CD4-positive, alpha-beta T cell (primary cell): ENCODE measurements at regions not wholly inside any gene's neighbourhood (a gene's known extent, or its start where the extent isn't known, plus 50 kb on each side); places are given as distances from the start of the nearest gene placed in this dataset.

Experiments used
- ATAC-seq: fragments of 200-7000 bp; cut with Tn5 transposase; one replicate; pipeline ENCODE4 v1.10.0; 2022; ENCODE audit warnings: mild to moderate bottlenecking; ENCODE audit not compliant: poor library complexity
- CTCF ChIA-PET: fragments of 350-600 bp; sonication (Branson Sonifier 250); formaldehyde crosslinking; loops from one replicate; lab custom pipeline; 2021; ENCODE audit warnings: antibody characterized with exemption, inconsistent platforms; lab: Charles Lee
- POLR2A ChIA-PET: fragments of 350-600 bp; sonication (Branson Sonifier 250); formaldehyde crosslinking; loops from one replicate; lab custom pipeline; 2021; ENCODE audit warnings: antibody characterized with exemption, inconsistent platforms; lab: Charles Lee
- DNase-seq, 14 experiments: peaks; one replicate each; pipeline ENCODE4 v3.0.0-alpha.2; 2013 to 2020; ENCODE audit warnings: mixed read lengths in 2 of 14
- H3K27ac ChIP-seq, 2 donors: one replicate each; pipeline versions ENCODE4 v1.5.1 to v1.7.0; 2013; ENCODE audit warnings: low read length in 2 of 2, low read depth in 1 of 2, mild to moderate bottlenecking in 1 of 2
- H3K27me3 ChIP-seq, 2 experiments: 1 replicate in 1 of 2; 2 replicates in 1 of 2; pipeline versions ENCODE4 v1.6.1 to v1.7.0; 2013; ENCODE audit warnings: low read length in 2 of 2, control low read depth in 1 of 2, mild to moderate bottlenecking in 1 of 2, moderate library complexity in 1 of 2; ENCODE audit not compliant: insufficient read depth in 2 of 2, control insufficient read depth in 1 of 2
- H3K36me3 ChIP-seq: one replicate; pipeline ENCODE4 v1.6.1; 2013; ENCODE audit warnings: low read length, control low read depth; ENCODE audit not compliant: insufficient read depth
- H3K4me1 ChIP-seq: one replicate; pipeline ENCODE4 v1.6.1; 2013; ENCODE audit warnings: low read length, control low read depth; ENCODE audit not compliant: insufficient read depth
- H3K4me3 ChIP-seq: one replicate; pipeline ENCODE4 v1.5.1; 2013; ENCODE audit warnings: mild to moderate bottlenecking, low read length, moderate library complexity
- H3K9me3 ChIP-seq, 2 experiments: 1 replicate in 1 of 2; 2 replicates in 1 of 2; pipeline versions ENCODE4 v1.6.1 to v1.7.0; 2013; ENCODE audit warnings: low read length in 2 of 2, mild to moderate bottlenecking in 2 of 2, control low read depth in 1 of 2, moderate library complexity in 1 of 2; ENCODE audit not compliant: control insufficient read depth in 1 of 2, insufficient read depth in 1 of 2
- H3K27ac Mint-ChIP-seq: one replicate; pipeline ENCODE4 v1.8.0; 2020; ENCODE audit warnings: mixed read lengths
- H3K27me3 Mint-ChIP-seq: one replicate; pipeline ENCODE4 v1.8.0; 2021; ENCODE audit warnings: mixed read lengths
- H3K36me3 Mint-ChIP-seq: one replicate; pipeline ENCODE4 v1.8.0; 2021; ENCODE audit warnings: low read depth, mixed read lengths
- H3K4me1 Mint-ChIP-seq: one replicate; pipeline ENCODE4 v1.8.0; 2021; ENCODE audit warnings: low read depth, mixed read lengths
- H3K4me3 Mint-ChIP-seq: one replicate; pipeline ENCODE4 v1.8.0; 2020; ENCODE audit warnings: mild to moderate bottlenecking, mixed read lengths
- H3K9me3 Mint-ChIP-seq: one replicate; pipeline ENCODE4 v1.8.0; 2020; ENCODE audit warnings: mixed read lengths
- intact Hi-C, 2 experiments: fragments of 100-400 bp; cut with DNase I in 1 of 2; cut with micrococcal nuclease in 1 of 2; formaldehyde crosslinking; loops; one replicate each; pipeline versions ENCODE4 v1.15.1 to v1.9.0; 2023 to 2025; cut with DNase I, micrococcal nuclease
- TF ChIP-seq, protein P1 (sequence below): fragments of 200-600 bp; IDR thresholded peaks from one replicate; pipeline ENCODE4 v1.8.0; 2022; ENCODE audit warnings: antibody characterized with exemption, mild to moderate bottlenecking

DNA sequence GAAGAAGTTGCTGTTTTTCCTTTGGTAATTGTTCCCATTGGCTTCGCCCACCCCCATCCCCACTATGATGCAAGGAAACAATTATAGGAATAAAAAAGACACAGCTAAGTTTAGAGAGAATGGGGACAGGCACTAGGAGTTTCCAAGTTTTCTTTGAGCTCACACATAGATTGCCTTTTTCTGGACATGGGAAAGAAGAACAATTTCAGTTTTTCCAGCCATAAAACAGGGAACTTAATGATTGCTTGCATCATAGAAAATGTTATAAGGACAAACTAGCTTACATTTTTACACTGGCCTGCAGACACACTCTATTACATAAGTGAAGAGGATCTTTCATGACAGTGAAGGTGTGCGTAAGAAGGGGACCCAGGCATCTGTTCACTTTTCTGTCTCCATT lies 142.3 kb upstream of the ZFHX3 start:
- H3K27me3 ChIP-seq, result no peaks in the 10 kb centered on the region
- no peaks in the 10 kb centered on the region for H3K36me3 ChIP-seq
- POLR2A ChIA-PET, result no interaction called here
- Mint-ChIP-seq H3K4me1 (no peaks in the 10 kb centered on the region), H3K9me3 (no peaks in the 10 kb centered on the region), H3K4me3 (no peak overlapping the region), H3K36me3 (no peaks in the 10 kb centered on the region), H3K27ac (no peak overlapping the region), H3K27me3 (no peaks in the 10 kb centered on the region)
- no peaks in the 10 kb centered on the region for H3K4me1 ChIP-seq
- intact Hi-C loops, result loop anchor here in 1 of 2 experiments (10.0 kb wide), 1 partner anchor 685 kb away; no protein-coding TSS in a partner anchor
- CTCF ChIA-PET, result no interaction called here
- H3K27ac ChIP-seq, result no peak overlapping the region
- TF ChIP-seq, protein P1, sequence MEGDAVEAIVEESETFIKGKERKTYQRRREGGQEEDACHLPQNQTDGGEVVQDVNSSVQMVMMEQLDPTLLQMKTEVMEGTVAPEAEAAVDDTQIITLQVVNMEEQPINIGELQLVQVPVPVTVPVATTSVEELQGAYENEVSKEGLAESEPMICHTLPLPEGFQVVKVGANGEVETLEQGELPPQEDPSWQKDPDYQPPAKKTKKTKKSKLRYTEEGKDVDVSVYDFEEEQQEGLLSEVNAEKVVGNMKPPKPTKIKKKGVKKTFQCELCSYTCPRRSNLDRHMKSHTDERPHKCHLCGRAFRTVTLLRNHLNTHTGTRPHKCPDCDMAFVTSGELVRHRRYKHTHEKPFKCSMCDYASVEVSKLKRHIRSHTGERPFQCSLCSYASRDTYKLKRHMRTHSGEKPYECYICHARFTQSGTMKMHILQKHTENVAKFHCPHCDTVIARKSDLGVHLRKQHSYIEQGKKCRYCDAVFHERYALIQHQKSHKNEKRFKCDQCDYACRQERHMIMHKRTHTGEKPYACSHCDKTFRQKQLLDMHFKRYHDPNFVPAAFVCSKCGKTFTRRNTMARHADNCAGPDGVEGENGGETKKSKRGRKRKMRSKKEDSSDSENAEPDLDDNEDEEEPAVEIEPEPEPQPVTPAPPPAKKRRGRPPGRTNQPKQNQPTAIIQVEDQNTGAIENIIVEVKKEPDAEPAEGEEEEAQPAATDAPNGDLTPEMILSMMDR, result no peak
- peaks cover 0 to 12% of the 10 kb centered on the region in 2 experiments for H3K9me3 ChIP-seq
- DNase-seq, result no peak
- no peak for ATAC-seq
- no peak overlapping the region for H3K4me3 ChIP-seq

DNA sequence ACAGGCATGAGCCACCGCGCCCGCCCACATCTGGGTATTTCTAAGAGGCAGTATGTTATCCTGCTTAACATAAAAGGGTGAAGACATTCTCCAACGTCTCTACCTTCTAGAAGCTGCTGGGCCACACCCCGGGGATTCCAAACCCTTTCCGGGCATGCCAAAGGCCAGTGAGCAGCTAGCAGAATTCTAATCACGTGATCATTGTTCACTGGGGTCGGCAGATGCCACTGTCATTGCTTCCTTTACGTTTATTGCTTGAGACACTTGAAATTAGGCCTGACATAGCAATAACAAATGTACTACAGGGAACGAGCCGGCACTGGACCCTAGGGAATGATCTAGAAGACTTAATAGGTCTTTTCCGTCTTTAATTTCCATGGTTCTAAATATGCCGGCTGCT lies 141.2 kb upstream of the ZFHX3 start:
- Mint-ChIP-seq H3K4me1 (no peaks in the 10 kb centered on the region), H3K27ac (no peak overlapping the region), H3K4me3 (no peak overlapping the region), H3K9me3 (no peaks in the 10 kb centered on the region), H3K36me3 (no peaks in the 10 kb centered on the region), H3K27me3 (no peaks in the 10 kb centered on the region)
- TF ChIP-seq, protein P1, result no peak
- no peak overlapping the region for H3K4me3 ChIP-seq
- no peaks in the 10 kb centered on the region for H3K27me3 ChIP-seq
- CTCF ChIA-PET, result no interaction called here
- intact Hi-C loops, result no loop called here
- POLR2A ChIA-PET, result no interaction called here
- H3K4me1 ChIP-seq, result no peaks in the 10 kb centered on the region
- H3K27ac ChIP-seq, result no peak overlapping the region
- H3K36me3 ChIP-seq, result no peaks in the 10 kb centered on the region
- H3K9me3 ChIP-seq, result peaks cover 0 to 12% of the 10 kb centered on the region in 2 experiments
- ATAC-seq (no peak), DNase-seq (no peak)

DNA sequence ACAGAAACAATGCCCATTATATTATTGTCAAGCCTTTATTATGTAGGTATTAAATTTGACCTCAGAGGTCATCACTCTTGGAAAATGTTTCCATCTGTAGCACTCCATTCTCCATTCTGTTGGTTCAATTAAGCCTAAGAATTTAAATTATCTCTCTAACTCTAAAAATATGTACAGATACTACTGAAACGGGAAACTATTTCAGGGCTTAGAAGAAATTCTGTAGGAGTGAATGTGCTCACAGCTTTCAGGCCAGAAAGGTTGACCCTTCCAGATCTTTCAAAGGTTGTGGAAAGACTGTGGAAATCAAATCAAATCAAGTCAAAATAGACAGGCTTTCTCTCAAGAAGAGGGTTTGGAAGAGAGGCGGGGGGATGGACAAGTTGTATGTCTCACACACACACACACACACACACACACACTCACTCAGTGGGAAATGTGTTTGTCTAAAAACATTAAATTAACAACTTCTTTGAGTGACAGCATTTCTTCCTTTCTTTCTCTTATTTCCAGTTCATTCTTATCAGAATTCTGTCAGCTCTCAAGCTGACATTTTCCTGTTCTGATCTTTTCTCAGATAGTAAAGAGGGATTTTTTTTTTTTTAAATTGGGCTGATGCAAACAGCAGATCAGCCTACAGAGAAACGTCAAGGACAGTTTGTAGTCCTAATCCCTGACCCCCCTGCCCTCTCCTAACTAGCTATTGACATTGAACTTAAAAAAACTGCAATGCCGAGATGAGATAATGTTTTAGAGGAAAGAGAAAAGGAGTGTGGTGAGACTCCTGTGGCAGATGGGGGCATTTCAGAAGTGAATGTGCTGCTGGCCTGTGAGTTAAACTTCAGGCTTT lies 139.0 kb upstream of the ZFHX3 start:
- ChIA-PET CTCF (interaction anchor here (1.2 kb wide), 1 partner anchor 354 kb away, joined by 3 read pairs; no protein-coding TSS in a partner anchor), POLR2A (no interaction called here)
- ATAC-seq, result no peak
- no peak overlapping the region for H3K27ac Mint-ChIP-seq
- H3K27ac ChIP-seq, result no peak overlapping the region
- intact Hi-C loops, result no loop called here
- H3K36me3 Mint-ChIP-seq, result no peaks in the 10 kb centered on the region
- no peaks in the 10 kb centered on the region for H3K36me3 ChIP-seq
- H3K4me3 ChIP-seq, result no peak overlapping the region
- no peaks in the 10 kb centered on the region for H3K27me3 Mint-ChIP-seq
- no peak overlapping the region for H3K4me3 Mint-ChIP-seq
- DNase-seq, result no peak
- TF ChIP-seq, protein P1, result no peak
- H3K4me1 ChIP-seq, result no peaks in the 10 kb centered on the region
- no peaks in the 10 kb centered on the region for H3K4me1 Mint-ChIP-seq
- no peaks in the 10 kb centered on the region for H3K9me3 Mint-ChIP-seq
- peaks cover 0 to 10% of the 10 kb centered on the region in 2 experiments for H3K9me3 ChIP-seq
- no peaks in the 10 kb centered on the region for H3K27me3 ChIP-seq
